ENCODE measurements at regions not wholly inside any gene's neighbourhood (a gene's known extent, or its start where the extent isn't known, plus 50 kb on each side); places are given as distances from the start of the nearest gene placed in this dataset.

DNA sequence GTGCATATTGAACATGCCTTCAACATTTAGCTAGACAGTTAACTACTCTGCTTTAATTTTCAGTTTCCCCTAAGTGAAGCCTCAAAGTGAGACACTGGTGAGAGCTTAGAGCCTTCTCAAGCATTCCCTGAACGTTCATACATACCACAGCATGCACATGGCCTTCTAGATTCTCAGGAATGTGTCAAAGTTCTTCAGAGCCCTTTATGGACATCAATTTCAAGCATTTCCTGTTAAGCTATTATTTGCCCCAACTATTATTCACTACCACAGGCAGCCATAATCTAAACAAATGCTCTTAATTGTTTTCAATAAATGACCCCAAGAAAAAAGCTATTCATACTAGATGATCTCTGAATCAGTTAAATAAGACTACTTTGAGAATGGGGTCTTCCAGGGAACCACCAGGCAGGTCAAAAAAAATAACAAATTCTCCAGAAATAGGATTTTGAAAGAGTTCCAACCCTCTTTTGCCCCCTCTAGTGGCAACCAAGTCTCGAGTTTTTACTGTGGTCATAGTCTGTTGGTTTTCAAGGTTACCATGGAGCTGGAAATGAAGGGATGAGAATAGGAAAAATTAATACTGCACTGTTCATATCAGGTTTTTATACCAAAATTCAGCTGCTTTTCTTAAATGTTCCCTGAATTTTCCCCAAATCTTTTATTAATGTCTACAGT, 235.4 kb downstream of the RAB28 start:
- DNase-seq, result no peak

DNA sequence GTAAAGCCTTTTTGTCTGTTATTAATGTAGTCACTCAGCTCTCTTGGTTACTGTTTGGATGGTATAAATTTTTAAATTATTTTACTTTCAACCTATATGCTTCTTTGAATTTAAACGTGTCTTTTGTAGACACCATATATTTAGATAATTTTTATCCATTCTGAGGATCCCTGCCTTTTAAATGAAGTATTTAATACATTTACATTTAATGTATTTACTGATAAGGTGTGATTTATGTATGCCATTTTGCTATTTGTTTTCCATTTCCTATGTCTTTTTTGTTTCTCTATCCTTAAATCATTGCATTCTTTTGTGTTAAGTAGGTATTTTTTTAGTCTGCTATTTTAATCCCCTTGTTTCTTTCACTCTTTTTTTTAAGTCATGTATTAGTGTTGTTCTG, 238.0 kb downstream of the RAB28 start:
- no peak for DNase-seq

DNA sequence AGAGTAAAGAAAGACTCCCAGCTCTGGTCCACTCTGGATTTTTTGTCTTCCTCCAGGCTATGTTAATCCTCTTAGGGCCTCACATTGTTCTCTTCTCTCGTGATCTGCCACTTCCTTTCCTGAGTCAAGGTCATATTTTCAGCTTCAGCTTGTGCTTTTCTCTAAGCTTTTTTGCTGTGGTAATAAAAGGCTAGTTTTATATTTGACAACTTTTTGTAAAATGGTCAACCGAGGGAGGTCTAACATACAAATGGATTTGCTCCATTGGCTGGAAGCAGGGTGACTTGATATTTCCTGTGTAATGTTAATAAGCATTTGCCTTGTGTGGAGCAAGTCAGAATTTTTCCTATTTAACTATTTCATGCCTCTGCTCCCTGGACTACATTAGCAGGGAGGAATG, 239.7 kb downstream of the RAB28 start:
- no peak for DNase-seq

DNA sequence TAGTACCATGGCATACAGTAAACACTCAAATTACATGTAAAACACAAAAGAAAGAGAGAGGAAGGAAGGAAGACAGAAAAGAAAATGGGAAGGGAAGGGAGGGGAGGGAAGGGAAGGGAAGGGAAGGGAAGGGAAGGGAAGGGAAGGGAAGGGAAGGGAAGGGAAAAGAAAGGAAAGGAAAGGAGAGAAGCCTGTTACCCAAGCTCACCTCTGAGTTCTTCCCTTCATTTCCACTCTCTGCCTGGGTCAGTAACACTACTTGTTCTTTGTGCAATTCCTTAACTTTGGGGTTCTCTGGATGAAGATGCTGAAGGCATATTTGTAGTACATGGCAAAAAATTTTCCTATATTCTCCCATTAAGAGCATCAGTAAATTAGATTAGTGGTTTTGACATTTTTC, 241.0 kb downstream of the RAB28 start:
- no peak for DNase-seq

DNA sequence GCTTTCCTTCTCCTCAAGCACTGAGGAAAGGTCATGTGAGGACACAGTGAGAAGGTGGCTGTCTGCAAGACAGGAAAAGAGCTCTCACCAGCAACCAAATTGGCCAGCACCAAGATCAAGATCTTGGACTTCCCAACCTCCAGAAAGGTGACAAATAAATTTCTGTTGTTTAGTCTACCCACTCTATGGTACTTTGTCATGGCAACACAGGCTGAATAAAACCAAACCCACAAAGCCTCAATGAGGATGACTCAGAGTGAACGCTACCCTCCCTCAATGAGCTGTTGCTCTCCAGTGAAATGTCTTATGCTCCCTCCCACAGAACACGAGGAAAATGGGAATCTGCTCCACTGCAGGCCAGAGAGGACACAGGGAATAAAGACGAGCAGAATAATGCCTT, 244.1 kb downstream of the RAB28 start:
- no peak for DNase-seq

DNA sequence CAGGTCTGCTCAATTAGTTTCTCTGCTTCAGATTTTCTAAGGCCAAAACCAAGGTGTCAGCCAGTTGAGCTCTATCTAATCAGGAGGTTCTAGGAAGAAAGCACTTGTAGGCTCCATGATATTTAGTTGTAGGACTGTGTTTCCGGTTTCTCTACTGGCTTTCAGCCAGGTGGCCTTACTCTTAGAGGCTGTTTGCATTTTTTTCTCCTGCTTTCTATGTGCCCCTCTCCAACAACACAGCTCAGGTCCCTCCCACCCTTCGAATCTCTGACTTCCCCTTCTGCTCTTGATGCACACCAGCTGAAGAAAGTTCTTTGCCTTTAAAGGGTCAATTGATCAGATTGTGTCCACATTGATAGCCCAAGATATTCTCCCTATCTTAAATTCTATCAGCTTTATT, 245.2 kb downstream of the RAB28 start:
- peak; percentile 17 for DNase-seq

DNA sequence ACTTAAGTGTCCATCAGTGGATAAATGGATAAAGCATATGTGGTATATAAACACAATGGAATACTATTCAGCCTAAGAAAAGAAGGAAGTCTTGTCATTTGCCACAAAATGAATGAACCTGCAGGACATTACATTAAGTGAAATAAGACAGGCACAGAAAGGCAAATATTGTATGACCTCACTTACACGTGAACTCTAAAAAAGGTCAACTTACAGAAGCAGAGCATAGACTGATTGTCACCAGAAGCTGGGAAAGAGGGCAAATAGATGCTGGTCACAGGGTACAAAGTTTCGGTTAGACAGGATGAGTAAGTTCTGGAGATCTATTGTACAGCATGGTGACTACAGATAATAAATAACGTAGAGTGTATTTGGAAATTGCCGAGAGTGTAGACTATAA, 247.7 kb downstream of the RAB28 start:
- DNase-seq, result no peak

DNA sequence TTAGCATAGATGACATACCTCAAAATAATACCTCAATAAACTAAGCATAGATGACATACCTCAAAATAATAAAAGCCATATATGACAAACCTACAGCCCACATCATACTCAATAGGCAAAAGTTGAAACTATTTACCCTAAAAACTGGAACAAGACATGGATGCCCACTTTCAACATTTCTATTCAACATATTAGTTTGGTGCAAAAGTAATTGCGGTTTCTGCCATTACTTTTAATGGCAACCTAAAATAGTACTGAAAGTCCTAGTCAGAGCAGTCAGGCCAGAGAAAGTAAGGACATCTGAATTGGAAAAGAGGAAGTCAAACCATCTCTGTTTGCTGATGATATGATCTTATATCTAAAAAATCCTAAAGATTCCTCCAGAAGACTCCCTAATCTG, 250.4 kb downstream of the RAB28 start:
- no peak for DNase-seq

DNA sequence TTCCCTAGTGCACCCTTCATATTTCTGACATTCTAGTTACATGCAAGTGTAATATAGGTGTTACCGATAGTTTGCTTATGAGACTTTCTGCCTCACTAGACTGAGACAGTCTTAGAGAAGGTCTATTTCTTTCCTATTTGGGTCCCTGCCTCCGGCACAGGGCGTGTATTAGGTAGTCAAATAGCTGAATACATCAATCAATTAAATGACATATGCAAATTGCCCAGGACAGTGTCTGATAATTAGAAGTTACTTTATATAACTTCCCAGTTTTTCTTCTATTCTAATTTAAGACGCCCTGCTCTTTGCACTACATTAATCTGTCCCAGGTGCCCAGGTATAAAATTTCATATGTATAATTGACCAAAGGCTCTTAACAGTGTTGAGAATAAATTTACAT, 264.2 kb downstream of the RAB28 start:
- no peak for DNase-seq

DNA sequence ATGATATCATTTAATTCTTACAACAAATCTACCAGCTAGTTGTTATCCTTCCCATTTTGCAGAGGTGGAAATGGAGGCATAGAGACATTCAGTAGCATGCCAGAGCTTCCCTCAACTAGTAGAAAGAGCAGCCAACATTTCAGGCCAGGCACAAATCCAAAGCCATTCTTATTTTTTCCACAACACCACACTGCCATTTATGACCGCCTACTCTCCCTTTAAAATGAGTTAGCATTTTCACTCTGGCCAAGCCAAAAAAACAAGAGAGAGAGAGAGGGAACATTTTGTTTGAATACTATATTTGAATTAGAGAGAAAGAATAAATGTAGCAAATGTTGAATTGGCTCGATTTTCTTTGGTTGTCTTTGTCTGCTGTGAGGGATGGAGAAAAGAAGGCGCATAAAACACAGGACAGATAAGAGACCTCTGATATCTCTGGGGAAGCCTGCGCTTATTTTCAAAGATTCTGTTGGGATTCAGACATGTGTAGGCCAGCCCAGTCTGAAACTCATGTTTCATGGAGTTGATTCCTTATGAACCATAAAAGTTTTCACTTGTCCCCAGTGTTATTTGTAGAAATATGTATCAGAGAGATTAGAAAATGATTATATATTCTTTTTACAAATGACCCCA, 265.7 kb downstream of the RAB28 start:
- DNase-seq, result no peak

DNA sequence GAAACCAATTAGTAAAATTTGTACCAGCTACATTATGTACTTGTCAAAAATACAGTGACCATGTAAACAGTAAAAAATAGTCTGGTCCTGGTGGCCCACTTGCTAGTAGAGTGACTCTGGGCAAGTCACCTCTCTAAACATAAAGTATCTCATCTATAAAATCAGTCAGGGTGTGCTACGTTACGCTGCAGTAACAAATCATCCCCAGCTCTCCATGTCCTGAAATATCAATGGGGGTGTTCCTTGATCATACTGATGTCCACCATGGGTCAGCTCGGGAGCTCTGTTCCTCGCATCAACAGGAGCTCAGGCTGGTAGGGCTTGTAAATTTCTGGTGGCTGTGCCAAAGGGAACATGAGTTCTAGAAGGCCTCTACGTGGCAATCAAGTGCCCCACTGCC, 268.6 kb downstream of the RAB28 start:
- no peak for DNase-seq

DNA sequence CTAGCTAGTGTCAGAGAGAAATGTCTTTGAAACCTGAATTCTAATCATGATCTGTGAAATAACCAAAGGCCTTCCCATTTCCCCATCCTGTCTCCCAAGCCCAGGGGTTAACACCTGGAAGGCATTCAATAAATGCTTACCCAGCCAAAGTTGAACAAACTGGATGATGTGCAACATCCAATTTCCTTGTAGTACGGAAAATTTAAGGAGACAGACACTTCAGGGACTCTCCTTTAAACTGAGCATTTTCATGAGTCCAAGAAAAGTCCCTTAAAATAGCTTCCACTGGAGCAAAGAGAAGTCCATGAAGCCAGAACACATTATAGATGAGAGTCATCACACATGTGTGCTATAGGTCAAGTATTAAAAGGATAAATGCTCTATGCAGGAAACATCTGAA, 271.2 kb downstream of the RAB28 start:
- DNase-seq, result no peak

DNA sequence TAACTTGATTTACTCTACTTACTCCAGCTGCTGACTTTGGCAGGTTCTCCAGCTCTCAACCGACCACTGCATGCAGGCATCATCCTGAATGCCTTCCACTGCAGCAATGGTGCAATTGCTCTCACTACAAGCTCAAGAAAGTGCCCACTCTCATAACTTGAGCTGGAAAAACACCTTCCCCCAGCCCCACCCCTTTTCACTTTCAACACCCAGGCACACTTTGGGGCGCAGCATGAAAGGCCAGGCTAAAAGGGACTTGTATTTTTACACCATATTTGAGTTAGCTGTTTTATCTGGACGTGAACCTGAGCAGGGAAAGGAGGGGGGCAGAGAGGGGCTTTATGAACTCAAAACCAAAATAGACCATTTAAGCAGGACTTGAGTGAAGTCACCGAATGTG, 274.5 kb downstream of the RAB28 start:
- DNase-seq, result no peak

DNA sequence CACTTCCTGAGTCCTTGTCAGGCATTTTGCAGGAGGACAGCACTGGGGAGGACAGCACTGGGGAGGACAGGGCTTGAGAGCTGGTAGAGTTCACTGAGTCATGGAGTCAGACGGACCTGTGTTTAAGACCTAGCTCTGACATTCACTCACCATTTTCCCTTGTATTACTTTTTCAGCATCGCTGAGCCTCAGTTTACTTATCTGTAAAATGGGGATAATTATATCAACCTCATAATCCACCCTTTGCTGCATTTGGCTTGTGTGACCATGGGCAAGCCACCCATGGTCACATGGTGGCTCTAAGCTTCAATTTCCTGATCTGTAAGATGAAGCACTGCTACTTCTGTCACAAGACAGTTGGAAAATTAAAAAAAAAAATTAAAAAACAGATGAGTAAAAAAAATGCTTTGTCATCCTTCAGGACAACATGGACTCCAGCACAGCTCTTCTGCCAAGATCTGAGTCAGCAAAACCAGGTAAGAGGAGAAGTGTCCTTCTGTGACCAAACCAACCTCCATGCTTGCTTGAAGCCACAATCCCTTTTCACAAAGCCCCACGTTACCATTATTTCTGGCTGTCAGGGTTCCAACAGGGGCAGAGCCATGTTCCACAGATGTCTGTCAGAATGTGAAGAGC, 275.5 kb downstream of the RAB28 start:
- DNase-seq, result peak; percentile 4

DNA sequence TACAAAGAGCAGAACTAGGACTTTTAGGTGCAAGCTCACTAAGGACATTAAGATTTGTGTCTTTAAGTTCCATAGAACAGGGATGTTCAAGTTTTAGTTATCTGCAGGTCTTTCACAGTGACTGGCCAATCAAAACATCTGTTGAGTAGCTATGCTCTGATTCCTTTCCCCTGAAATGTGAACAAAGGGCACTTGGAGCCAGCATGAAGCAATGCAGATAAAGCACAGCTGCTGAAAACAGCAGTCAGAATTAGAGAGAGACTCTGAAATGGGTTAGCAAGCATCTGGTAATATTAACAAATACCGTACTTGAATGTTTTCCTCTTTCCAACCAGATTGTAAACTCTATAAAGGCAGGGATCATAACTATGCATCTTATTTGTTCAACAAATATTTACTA, 276.9 kb downstream of the RAB28 start:
- DNase-seq, result no peak

DNA sequence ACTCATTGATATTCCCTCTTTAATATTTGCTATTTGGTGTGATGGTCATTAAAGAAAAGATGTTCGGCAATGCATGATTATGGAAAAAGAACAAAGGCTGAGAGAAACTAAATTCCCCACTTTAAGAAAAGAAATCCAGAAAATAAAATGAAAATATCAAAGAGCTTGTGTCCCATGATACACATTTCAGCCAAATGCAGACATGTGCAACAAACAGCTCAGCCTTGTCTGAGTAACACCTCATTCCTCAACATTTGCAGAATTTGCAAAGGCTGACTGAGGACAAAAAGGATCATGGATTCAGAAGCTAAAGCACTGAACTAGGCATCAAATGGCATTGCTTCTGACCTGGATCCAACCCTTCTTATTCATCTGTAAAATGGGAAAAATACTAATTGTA, 281.0 kb downstream of the RAB28 start:
- DNase-seq, result no peak

DNA sequence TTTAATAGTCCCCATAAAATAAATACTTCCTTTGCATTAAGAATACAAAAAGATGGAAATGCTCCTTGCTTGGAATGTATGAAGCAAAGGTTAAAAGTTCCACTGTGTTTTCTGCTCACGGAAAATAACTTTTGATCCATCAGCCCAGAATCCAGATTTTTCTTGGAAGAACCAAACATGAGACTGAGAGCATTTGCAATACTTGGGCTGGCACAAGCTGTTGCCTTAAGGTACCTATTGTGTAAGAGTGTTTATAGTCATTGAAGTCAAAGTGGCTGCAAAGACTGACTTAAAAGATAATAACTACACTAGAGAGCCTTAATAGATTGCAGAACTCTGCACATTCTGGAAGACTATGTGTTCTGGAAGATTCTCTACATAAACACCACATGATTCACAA, 281.4 kb downstream of the RAB28 start:
- no peak for DNase-seq

DNA sequence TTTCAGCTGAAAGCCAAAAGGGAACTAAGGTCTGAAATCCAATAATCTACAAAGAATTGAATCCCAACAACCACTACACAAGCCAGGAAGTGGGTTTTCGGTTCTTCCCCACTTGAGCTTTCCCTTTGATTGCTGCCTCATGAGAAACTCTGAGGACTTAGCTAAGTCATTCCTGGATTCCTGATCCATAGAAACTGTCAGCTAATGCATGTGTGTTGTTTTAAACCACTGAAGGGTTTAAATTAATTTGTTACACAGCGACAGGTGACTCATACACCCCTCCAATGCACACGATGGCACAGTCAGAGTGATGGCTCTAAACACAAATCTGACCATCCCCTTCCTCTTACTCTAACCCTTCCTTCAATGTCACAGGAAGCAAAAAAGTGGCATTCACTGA, 282.9 kb downstream of the RAB28 start:
- DNase-seq, result no peak

DNA sequence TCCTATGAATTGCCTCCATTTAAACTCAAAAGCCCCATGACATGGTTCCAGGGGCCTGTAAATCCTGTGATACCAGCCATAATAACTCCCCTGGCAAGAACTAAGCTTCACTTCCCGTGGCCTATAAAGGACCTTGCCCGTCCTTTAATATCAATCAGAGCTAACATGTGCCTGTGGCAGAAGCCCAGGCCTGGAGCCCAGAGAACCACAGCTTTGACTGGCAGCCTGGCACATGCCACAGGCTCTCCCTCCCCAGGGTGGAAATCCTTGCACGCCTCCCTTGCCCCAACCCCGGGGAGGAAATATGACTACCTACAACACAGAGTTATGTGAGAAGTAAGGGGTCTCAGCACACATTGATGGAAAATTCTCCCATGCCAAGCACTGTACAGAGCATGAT, 287.4 kb downstream of the RAB28 start:
- DNase-seq, result no peak

DNA sequence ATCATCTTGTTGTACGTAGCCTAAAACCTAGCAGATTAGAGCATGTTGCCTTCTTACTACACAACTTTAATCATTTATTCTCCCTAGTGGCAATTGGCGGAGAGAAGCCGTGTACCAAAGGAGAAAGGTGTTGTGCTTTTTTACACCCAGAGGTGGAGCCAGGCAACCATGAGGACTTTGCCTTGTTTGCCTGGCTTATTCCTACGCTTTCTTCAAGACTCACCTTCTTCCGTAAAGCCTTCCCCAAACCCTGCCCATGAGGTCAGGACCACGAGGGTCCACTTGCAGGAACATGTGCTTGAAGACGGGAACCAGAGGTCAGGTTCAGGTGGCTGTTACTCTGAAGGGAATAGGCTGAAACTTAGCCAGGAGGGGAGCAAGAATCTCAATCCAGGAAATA, 290.5 kb downstream of the RAB28 start:
- DNase-seq, result no peak

DNA sequence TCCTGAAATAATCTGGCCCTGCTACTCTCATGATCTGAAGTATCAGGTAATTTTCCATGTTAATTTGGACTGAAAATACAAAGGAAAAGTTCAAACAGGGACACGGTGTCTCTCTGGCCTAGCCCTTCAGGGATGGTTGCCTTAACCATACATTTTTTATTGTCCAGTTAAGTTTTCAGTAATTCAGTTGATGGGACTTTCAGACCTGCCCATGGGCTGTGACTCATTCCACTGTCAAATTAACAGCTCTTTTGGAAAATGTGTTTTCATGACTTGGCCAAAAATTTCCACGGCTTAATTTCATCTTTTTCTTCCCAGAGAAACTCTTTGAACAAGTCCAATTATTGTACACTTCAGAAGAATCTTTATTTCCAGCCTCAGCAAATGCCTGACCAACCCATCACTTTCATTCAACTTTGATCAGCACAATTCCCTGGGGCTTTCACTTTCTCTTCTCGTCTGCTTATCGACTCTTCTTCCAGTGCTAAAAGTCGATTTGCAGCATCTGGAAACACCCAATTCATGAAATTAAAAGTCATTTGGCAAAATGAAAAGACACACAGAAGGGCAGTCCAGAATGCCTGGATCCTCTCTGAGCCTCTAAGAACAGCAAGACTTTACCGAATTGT, 293.9 kb downstream of the RAB28 start:
- DNase-seq, result peak; percentile 2

DNA sequence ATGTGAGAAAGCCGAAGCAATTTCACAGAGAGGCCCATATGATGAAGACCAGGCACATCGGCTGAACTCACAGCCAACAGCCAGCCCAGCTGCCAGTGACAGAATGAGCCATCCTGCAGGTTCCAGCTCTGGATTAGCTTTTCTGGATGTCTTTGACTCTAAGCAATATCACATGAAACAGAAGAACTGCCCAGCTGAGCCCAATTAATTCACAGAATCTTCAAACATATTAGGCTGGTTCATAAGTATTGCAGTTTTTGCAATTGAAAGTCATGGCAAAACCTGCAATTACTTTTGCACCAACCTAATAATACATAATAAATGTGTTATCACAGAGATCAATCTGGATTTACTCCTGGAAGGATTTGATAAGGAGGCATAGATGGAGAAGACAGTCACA, 299.9 kb downstream of the RAB28 start:
- DNase-seq, result no peak

DNA sequence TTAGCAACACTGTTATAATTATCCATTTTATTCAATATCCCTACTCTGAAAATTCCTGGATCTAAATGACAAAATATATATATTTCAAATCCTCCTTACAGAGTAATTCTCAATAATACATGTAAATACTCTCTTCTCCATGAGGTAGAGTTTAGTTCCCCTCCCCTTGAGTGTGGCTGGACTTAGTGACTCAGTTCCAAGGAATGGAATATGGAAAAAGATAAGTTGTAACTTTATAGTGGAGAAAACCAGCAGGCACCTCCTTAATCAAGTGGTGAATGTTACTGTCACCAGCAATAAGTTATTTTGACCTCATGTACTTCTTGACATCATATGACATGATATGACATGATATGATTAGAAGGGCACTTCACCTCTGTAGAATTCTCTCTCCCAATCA, 302.0 kb downstream of the RAB28 start:
- no peak for DNase-seq

DNA sequence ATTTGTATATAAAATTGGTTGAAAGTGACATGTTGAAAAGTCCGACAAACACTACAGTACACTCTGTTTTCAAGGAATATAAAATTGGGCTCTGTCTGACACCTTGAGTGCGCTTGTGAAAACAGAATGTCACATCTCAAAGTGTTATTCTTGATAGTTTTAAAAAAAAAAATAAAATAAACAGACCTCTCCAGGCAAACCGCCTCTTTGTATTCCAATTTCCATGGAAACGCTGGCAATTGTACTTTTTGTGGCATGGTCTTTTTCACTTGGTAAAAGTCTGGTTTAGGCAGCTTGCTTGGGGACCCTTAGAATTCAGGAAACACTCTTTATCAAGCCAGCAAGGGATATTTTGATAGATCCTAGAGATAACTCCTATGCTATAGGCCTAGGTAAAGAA, 302.5 kb downstream of the RAB28 start:
- no peak for DNase-seq
